ENCODE measurements at regions not wholly inside any gene's neighbourhood (a gene's known extent, or its start where the extent isn't known, plus 50 kb on each side); places are given as distances from the start of the nearest gene placed in this dataset.

- no peak for DNase-seq
Observed at GRCh38 chr16:86356804-86357203, 153.5 kb upstream of the FOXF1 start.

- DNase-seq = no peak
Observed at GRCh38 chr16:86357303-86357702, 153.0 kb upstream of the FOXF1 start.

GRCh38 chr16:86357950-86358349, 152.4 kb upstream of the FOXF1 start:
- DNase-seq = no peak

- no peak for DNase-seq
Observed at GRCh38 chr16:86359571-86359970, 150.8 kb upstream of the FOXF1 start.

- DNase-seq = no peak
Observed at GRCh38 chr16:86362155-86362849, 148.0 kb upstream of the FOXF1 start.

- no peak for DNase-seq
Observed at GRCh38 chr16:86363057-86363490, 147.3 kb upstream of the FOXF1 start.

GRCh38 chr16:86363836-86364618, 146.3 kb upstream of the FOXF1 start:
- no peak for DNase-seq

GRCh38 chr16:86364653-86365380, 145.5 kb upstream of the FOXF1 start:
- DNase-seq = no peak

- no peak for DNase-seq
Observed at GRCh38 chr16:86365513-86366273, 144.6 kb upstream of the FOXF1 start.

GRCh38 chr16:86366481-86366880, 143.8 kb upstream of the FOXF1 start:
- no peak for DNase-seq

GRCh38 chr16:86367291-86368072, 142.8 kb upstream of the FOXF1 start:
- no peak for DNase-seq

- no peak for DNase-seq
Observed at GRCh38 chr16:86368261-86368660, 142.1 kb upstream of the FOXF1 start.

- DNase-seq = no peak
Observed at GRCh38 chr16:86370062-86370461, 140.3 kb upstream of the FOXF1 start.

GRCh38 chr16:86371083-86371803, 139.1 kb upstream of the FOXF1 start:
- DNase-seq = no peak

GRCh38 chr16:86372193-86372592, 138.1 kb upstream of the FOXF1 start:
- no peak for DNase-seq

GRCh38 chr16:86373276-86373901, 136.9 kb upstream of the FOXF1 start:
- no peak for DNase-seq

GRCh38 chr16:86374603-86375130, 135.7 kb upstream of the FOXF1 start:
- DNase-seq = no peak

GRCh38 chr16:86375364-86375763, 135.0 kb upstream of the FOXF1 start:
- no peak for DNase-seq

- DNase-seq = no peak
Observed at GRCh38 chr16:86375851-86376250, 134.5 kb upstream of the FOXF1 start.

GRCh38 chr16:86376837-86377236, 133.5 kb upstream of the FOXF1 start:
- DNase-seq = peak; percentile 43
